DND-41 (cell line): ENCODE measurements at regions not wholly inside any gene's neighbourhood (a gene's known extent, or its start where the extent isn't known, plus 50 kb on each side); places are given as distances from the start of the nearest gene placed in this dataset.

Source experiments
- ATAC-seq: fragments of 200-7000 bp; cut with Tn5 transposase; 3 replicates; pipeline ENCODE4 v1.9.1; 2021; ENCODE audit warnings: low read depth; ENCODE audit not compliant: insufficient read depth
- DNase-seq: peaks from one replicate; pipeline ENCODE4 v3.0.0-alpha.2; 2020
- H2AFZ ChIP-seq: 2 replicates; pipeline ENCODE4 v1.6.0; 2012; ENCODE audit warnings: low read depth, low read length
- H3K27ac ChIP-seq: 2 replicates; pipeline ENCODE4 v1.5.1; 2012; ENCODE audit warnings: low read length, inconsistent platforms
- H3K27me3 ChIP-seq: fragments of 200-600 bp; sonication (generic); 2 replicates; pipeline ENCODE4 v1.6.0; 2012; ENCODE audit warnings: low read length, mild to moderate bottlenecking, inconsistent platforms; ENCODE audit not compliant: insufficient read depth, poor library complexity
- H3K36me3 ChIP-seq: 2 replicates; pipeline ENCODE4 v1.5.1; 2012; ENCODE audit warnings: low read length, inconsistent platforms; ENCODE audit not compliant: insufficient read depth
- H3K4me1 ChIP-seq: 2 replicates; pipeline ENCODE4 v1.5.1; 2012; ENCODE audit warnings: mild to moderate bottlenecking, low read length; ENCODE audit not compliant: insufficient read depth
- H3K4me2 ChIP-seq: 2 replicates; pipeline ENCODE4 v1.6.0; 2012; ENCODE audit warnings: mild to moderate bottlenecking, moderate library complexity, low read length, inconsistent platforms; ENCODE audit not compliant: insufficient read depth
- H3K4me3 ChIP-seq, 2 experiments: fragments of 200-600 bp in 1 of 2; shearing (Covaris generic) in 1 of 2; 2 replicates each; pipeline ENCODE4 v1.5.1; 2012 to 2016; ENCODE audit warnings: inconsistent platforms in 2 of 2, low read length in 2 of 2, mild to moderate bottlenecking in 2 of 2, low read depth in 1 of 2, moderate library complexity in 1 of 2
- H3K79me2 ChIP-seq: 2 replicates; pipeline ENCODE4 v1.6.0; 2012; ENCODE audit warnings: low read length, inconsistent platforms; ENCODE audit not compliant: insufficient read depth
- H3K9ac ChIP-seq: 2 replicates; pipeline ENCODE4 v1.6.0; 2012; ENCODE audit warnings: low read depth, mild to moderate bottlenecking, inconsistent platforms, low read length, moderate library complexity
- H3K9me3 ChIP-seq: 2 replicates; pipeline ENCODE4 v1.5.1; 2012; ENCODE audit warnings: low read length, moderate library complexity, mild to moderate bottlenecking, inconsistent platforms; ENCODE audit not compliant: insufficient read depth, severe bottlenecking
- H4K20me1 ChIP-seq: 2 replicates; pipeline ENCODE4 v1.6.0; 2012; ENCODE audit warnings: low read length; ENCODE audit not compliant: insufficient read depth
- CTCF ChIP-seq: IDR thresholded peaks from 2 replicates; pipeline ENCODE4 v1.5.1; 2012; ENCODE audit warnings: borderline replicate concordance, low read length, moderate library complexity, mild to moderate bottlenecking; ENCODE audit not compliant: poor library complexity, severe bottlenecking; ENCODE audit errors: extremely low read depth
- EZH2 ChIP-seq: IDR thresholded peaks from 3 replicates; pipeline ENCODE4 v1.6.1; 2012; ENCODE audit warnings: borderline replicate concordance, low read depth, mild to moderate bottlenecking, moderate library complexity, low read length, inconsistent platforms; ENCODE audit not compliant: severe bottlenecking

- Histone ChIP-seq H4K20me1 (no peaks in the 10 kb centered on the region), H3K9me3 (no peaks in the 10 kb centered on the region), H3K4me1 (no peaks in the 10 kb centered on the region), H3K27me3 (peaks cover 8% of the 10 kb centered on the region), H3K4me3 (no peak overlapping the region), H3K79me2 (no peaks in the 10 kb centered on the region), H2AFZ (no peak overlapping the region), H3K27ac (no peak overlapping the region), H3K4me2 (no peak overlapping the region), H3K9ac (no peak overlapping the region), H3K36me3 (no peaks in the 10 kb centered on the region)
- no peak for TF ChIP-seq CTCF
- ATAC-seq (no peak), DNase-seq (no peak)
These were observed 165.8 kb upstream of the CTTNBP2NL start for GRCh38 chr1:112230232-112230631.

- Histone ChIP-seq H3K36me3 (no peaks in the 10 kb centered on the region), H3K4me1 (no peaks in the 10 kb centered on the region), H2AFZ (no peak overlapping the region), H3K4me3 (no peak overlapping the region), H3K79me2 (no peaks in the 10 kb centered on the region), H4K20me1 (no peaks in the 10 kb centered on the region), H3K4me2 (no peak overlapping the region), H3K9ac (no peak overlapping the region), H3K27me3 (peaks cover 8% of the 10 kb centered on the region), H3K27ac (no peak overlapping the region), H3K9me3 (no peaks in the 10 kb centered on the region)
- TF ChIP-seq CTCF (no peak), EZH2 (no peak)
- ATAC-seq (no peak), DNase-seq (no peak)
These were observed 164.7 kb upstream of the CTTNBP2NL start for GRCh38 chr1:112231331-112231730.

DNA sequence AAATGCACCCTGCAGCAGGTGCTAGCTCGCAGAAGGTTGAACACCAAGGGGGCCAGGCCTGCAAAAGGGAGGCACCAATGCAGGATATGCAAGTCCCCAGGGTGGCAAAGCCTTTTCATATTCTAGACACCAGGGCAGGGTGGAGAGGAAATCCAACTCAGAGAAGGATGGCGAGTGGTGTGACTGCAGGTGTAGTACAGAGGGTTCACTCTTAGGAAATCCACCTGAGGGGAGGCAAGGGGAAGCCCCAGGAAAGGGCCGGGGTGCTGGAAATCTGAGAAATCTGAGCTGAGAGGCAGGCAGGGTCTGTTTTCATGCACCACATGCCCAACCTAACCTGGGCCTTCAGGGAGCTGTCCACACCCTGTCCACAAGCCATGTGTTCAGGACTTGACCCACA, 163.2 kb upstream of the CTTNBP2NL start:
- H3K4me1 ChIP-seq = no peaks in the 10 kb centered on the region
- no peak for DNase-seq
- H3K27ac ChIP-seq = no peak overlapping the region
- H3K9me3 ChIP-seq = no peaks in the 10 kb centered on the region
- no peak for TF ChIP-seq EZH2
- no peak for TF ChIP-seq CTCF
- H3K9ac ChIP-seq = no peak overlapping the region
- H3K79me2 ChIP-seq = no peaks in the 10 kb centered on the region
- H3K4me2 ChIP-seq = no peak overlapping the region
- no peak overlapping the region for H2AFZ ChIP-seq
- H3K36me3 ChIP-seq = no peaks in the 10 kb centered on the region
- H4K20me1 ChIP-seq = no peaks in the 10 kb centered on the region
- ATAC-seq = no peak
- H3K27me3 ChIP-seq = peaks cover 8% of the 10 kb centered on the region
- H3K4me3 ChIP-seq = no peak overlapping the region

- Histone ChIP-seq H3K9me3 (no peaks in the 10 kb centered on the region), H3K4me2 (no peak overlapping the region), H3K79me2 (no peaks in the 10 kb centered on the region), H3K4me3 (no peak overlapping the region), H2AFZ (no peak overlapping the region), H3K27me3 (peaks cover 16% of the 10 kb centered on the region), H3K36me3 (no peaks in the 10 kb centered on the region), H3K9ac (no peak overlapping the region), H4K20me1 (no peaks in the 10 kb centered on the region), H3K4me1 (no peaks in the 10 kb centered on the region), H3K27ac (no peak overlapping the region)
- DNase-seq (no peak), ATAC-seq (no peak)
- no peak for TF ChIP-seq EZH2
- TF ChIP-seq CTCF = no peak
These were observed 161.3 kb upstream of the CTTNBP2NL start for GRCh38 chr1:112234710-112235109.
